ENCODE measurements at regions not wholly inside any gene's neighbourhood (a gene's known extent, or its start where the extent isn't known, plus 50 kb on each side); places are given as distances from the start of the nearest gene placed in this dataset.

GRCh38 chr20:51160821-51161220, 137.9 kb upstream of the KCNG1 start:
- Mint-ChIP-seq H3K4me1 (ENCODE audit: low read depth) (no peaks in the 10 kb centered on the region), H3K27me3 (ENCODE audit: low read depth) (peaks cover 36% of the 10 kb centered on the region), H3K27ac (ENCODE audit: unreplicated experiment) (no peak overlapping the region)

GRCh38 chr20:51159981-51160380, 137.1 kb upstream of the KCNG1 start:
- no peak for DNase-seq (ENCODE audit: low spot score)
- Mint-ChIP-seq H3K4me3 (ENCODE audit: unreplicated experiment) (no peak overlapping the region), H3K27ac (ENCODE audit: unreplicated experiment) (no peak overlapping the region), H3K27me3 (ENCODE audit: low read depth) (peaks cover 39% of the 10 kb centered on the region), H3K36me3 (ENCODE audit: low read depth) (no peaks in the 10 kb centered on the region), H3K9me3 (ENCODE audit: low read depth) (no peaks in the 10 kb centered on the region), H3K4me1 (ENCODE audit: low read depth) (no peaks in the 10 kb centered on the region)
- no peak for TF ChIP-seq CTCF (IDR thresholded peaks at IDR 0.05)

More at GRCh38 chr20:51160821-51161220, 137.9 kb upstream of the KCNG1 start:
- DNase-seq (ENCODE audit: low spot score) = no peak
- Mint-ChIP-seq H3K36me3 (ENCODE audit: low read depth) (no peaks in the 10 kb centered on the region), H3K9me3 (ENCODE audit: low read depth) (no peaks in the 10 kb centered on the region), H3K4me3 (ENCODE audit: unreplicated experiment) (no peak overlapping the region)
- TF ChIP-seq CTCF (IDR thresholded peaks at IDR 0.05) = no peak

GRCh38 chr20:51159303-51159702, 136.4 kb upstream of the KCNG1 start:
- Mint-ChIP-seq H3K4me3 (ENCODE audit: unreplicated experiment) (no peak overlapping the region), H3K27ac (ENCODE audit: unreplicated experiment) (no peak overlapping the region), H3K27me3 (ENCODE audit: low read depth) (peaks cover 44% of the 10 kb centered on the region), H3K4me1 (ENCODE audit: low read depth) (no peaks in the 10 kb centered on the region), H3K9me3 (ENCODE audit: low read depth) (no peaks in the 10 kb centered on the region), H3K36me3 (ENCODE audit: low read depth) (no peaks in the 10 kb centered on the region)
- no peak for TF ChIP-seq CTCF (IDR thresholded peaks at IDR 0.05)
- DNase-seq (ENCODE audit: low spot score) = no peak

GRCh38 chr20:51158226-51158625, 135.3 kb upstream of the KCNG1 start:
- no peak for TF ChIP-seq CTCF (IDR thresholded peaks at IDR 0.05)
- Mint-ChIP-seq H3K4me3 (ENCODE audit: unreplicated experiment) (no peak overlapping the region), H3K27me3 (ENCODE audit: low read depth) (peaks cover 53% of the 10 kb centered on the region), H3K9me3 (ENCODE audit: low read depth) (no peaks in the 10 kb centered on the region), H3K36me3 (ENCODE audit: low read depth) (peaks cover 2% of the 10 kb centered on the region), H3K4me1 (ENCODE audit: low read depth) (no peaks in the 10 kb centered on the region), H3K27ac (ENCODE audit: unreplicated experiment) (no peak overlapping the region)
- DNase-seq (ENCODE audit: low spot score) = no peak

GRCh38 chr20:51156041-51156982, 133.4 kb upstream of the KCNG1 start:
- peaks cover 60% of the 10 kb centered on the region for H3K27me3 Mint-ChIP-seq (ENCODE audit: low read depth)
- peaks cover 2% of the 10 kb centered on the region for H3K36me3 Mint-ChIP-seq (ENCODE audit: low read depth)
- DNase-seq (ENCODE audit: low spot score) = no peak
- no peak for TF ChIP-seq CTCF (IDR thresholded peaks at IDR 0.05)
- H3K27ac Mint-ChIP-seq (ENCODE audit: unreplicated experiment) = no peak overlapping the region
- no peaks in the 10 kb centered on the region for H3K4me1 Mint-ChIP-seq (ENCODE audit: low read depth)
- no peak overlapping the region for H3K4me3 Mint-ChIP-seq (ENCODE audit: unreplicated experiment)
- no peaks in the 10 kb centered on the region for H3K9me3 Mint-ChIP-seq (ENCODE audit: low read depth)

Measured in chondrocyte (in vitro differentiated cells).